ENCODE measurements at regions not wholly inside any gene's neighbourhood (a gene's known extent, or its start where the extent isn't known, plus 50 kb on each side); places are given as distances from the start of the nearest gene placed in this dataset.

- TF ChIP-seq SP1 (IDR thresholded peaks at IDR 0.05) (no peak), ZNF384 (IDR thresholded peaks at IDR 0.05) (no peak)
Observed at GRCh38 chr15:83339396-83339795, 54.9 kb upstream of the BNC1 start.
